ENCODE measurements at regions not wholly inside any gene's neighbourhood (a gene's known extent, or its start where the extent isn't known, plus 50 kb on each side); places are given as distances from the start of the nearest gene placed in this dataset.

DNA sequence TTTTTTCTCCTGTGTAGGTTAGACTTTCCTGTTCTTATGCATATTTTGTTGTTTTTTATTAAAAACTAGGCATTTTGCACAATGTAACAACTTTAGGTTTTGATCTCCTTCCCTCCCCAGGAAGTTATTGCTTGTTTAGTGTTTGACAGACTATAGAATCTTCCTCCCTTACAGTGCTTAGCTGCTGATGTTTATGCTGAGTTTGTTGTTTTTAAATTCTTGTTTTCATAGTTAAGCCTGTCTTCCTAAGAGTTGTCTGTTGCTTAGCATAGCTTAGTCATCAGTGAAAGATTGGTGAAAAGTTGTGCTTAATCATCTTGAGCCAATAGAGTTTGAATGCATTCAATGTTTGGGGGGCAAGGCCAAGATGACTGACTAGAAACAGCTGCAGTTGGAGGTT lies 157.5 kb downstream of the NKX6-1 start:
- TF ChIP-seq, protein P1, sequence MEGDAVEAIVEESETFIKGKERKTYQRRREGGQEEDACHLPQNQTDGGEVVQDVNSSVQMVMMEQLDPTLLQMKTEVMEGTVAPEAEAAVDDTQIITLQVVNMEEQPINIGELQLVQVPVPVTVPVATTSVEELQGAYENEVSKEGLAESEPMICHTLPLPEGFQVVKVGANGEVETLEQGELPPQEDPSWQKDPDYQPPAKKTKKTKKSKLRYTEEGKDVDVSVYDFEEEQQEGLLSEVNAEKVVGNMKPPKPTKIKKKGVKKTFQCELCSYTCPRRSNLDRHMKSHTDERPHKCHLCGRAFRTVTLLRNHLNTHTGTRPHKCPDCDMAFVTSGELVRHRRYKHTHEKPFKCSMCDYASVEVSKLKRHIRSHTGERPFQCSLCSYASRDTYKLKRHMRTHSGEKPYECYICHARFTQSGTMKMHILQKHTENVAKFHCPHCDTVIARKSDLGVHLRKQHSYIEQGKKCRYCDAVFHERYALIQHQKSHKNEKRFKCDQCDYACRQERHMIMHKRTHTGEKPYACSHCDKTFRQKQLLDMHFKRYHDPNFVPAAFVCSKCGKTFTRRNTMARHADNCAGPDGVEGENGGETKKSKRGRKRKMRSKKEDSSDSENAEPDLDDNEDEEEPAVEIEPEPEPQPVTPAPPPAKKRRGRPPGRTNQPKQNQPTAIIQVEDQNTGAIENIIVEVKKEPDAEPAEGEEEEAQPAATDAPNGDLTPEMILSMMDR (conservative IDR thresholded peaks at IDR 0.05; ENCODE audit: low read length) = no peak
- DNase-seq (ENCODE audit: low read depth) = no peak

DNA sequence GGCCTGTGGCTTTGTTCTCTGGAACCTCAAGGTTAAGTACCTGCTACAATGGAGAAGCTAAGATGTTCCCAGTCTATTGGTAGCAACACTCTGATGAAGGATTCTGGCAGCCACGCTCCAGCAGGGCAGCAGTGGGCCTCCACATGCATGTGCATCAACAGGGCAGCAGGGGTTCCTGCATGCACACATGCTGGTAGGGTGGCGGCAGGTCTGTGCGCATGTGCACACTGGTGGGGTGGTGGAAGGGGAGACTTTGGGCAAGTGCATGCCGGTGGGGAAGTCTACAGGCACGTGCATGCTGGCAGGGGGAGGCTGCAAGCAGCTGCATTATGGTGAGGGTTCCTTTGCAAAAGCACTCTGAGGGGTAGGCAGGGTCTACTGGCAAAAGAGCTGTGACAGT lies 160.7 kb downstream of the NKX6-1 start:
- H3K4me3 ChIP-seq (ENCODE audit: low read length) = no peak overlapping the region
- TF ChIP-seq, protein P1 (conservative IDR thresholded peaks at IDR 0.05; ENCODE audit: low read length) = no peak
- no peak for DNase-seq (ENCODE audit: low read depth)

More for the DNA sequence above, 157.5 kb downstream of the NKX6-1 start:
- H3K4me3 ChIP-seq (ENCODE audit: low read length) = no peak overlapping the region

DNA sequence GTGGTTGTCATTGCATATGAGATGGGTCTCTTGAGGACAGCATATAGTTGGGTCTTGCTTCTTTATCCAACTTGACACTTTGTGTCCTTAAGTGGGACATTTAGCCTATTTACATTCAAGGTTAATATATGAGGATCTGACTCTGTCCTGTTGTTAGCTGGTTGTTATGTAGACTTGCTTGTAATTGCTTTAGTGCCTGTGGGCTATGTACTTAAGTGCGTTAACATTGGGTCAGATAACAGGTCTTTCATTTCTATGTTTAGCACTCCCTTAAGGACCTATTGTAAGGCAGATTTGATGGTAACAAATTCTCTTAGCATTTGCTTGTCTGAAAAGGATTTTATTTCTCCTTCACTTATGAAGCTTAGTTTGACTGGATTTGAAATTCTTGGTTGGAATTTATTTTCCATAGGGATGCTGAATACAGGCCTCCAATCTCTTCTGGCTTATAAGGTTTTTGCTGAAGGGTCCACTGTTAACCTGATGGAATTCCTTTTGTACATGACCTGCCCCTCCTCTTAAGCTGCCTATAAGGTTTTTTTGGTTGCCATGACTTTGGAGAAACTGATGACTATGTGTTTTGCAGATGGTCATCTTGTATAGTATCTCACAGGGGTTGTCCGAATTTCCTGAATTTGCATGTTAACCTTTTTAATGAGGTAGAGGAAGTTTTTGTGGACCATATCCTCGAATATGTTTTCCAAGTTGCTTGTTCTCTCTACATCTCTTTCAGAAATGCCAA lies 162.0 kb downstream of the NKX6-1 start:
- no peak for DNase-seq (ENCODE audit: low read depth)
- TF ChIP-seq, protein P1 (conservative IDR thresholded peaks at IDR 0.05; ENCODE audit: low read length) = no peak
- no peak overlapping the region for H3K4me3 ChIP-seq (ENCODE audit: low read length)

DNA sequence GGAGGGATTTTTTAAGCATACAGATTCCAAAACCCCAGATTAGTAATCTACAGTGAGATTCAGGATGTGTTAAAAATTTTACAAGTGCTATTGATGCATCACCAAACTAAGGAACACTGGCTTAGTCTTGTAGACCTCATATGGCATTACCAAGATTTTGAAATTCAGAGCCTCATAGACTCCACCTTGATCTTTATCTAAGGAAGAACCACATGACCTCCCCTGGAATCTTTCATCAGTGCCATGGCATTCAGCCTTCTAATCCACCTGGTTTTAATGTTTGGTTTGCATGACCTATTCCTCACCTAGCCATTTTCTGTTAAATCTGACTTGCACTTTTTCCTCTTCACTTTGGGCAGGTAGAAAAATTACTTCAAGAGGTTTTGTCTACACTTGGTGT lies 171.6 kb downstream of the NKX6-1 start:
- TF ChIP-seq, protein P1 (conservative IDR thresholded peaks at IDR 0.05; ENCODE audit: low read length) = no peak
- no peak for DNase-seq (ENCODE audit: low read depth)
- H3K4me3 ChIP-seq (ENCODE audit: low read length) = no peak overlapping the region

DNA sequence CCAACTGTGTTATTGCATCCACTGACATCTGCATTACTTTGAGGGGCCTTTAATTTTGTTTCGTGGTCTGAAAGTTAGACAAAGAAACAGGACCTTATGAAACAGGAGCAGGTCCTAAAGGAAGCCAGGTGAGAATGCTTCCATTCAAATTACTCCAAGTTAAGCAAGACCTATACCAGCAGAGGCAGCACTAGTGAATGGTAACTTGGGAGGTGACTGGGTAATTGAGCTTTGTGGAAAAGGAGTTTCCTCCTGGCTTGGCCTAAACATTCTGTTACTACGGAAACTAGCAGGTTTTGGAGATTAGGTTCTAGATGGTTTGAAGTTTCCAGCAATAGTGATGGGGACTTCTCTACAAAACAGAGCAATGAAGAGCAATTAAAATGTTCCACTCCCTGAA lies 173.5 kb downstream of the NKX6-1 start:
- no peak overlapping the region for H3K4me3 ChIP-seq (ENCODE audit: low read length)
- TF ChIP-seq, protein P1 (conservative IDR thresholded peaks at IDR 0.05; ENCODE audit: low read length) = no peak
- no peak for DNase-seq (ENCODE audit: low read depth)

DNA sequence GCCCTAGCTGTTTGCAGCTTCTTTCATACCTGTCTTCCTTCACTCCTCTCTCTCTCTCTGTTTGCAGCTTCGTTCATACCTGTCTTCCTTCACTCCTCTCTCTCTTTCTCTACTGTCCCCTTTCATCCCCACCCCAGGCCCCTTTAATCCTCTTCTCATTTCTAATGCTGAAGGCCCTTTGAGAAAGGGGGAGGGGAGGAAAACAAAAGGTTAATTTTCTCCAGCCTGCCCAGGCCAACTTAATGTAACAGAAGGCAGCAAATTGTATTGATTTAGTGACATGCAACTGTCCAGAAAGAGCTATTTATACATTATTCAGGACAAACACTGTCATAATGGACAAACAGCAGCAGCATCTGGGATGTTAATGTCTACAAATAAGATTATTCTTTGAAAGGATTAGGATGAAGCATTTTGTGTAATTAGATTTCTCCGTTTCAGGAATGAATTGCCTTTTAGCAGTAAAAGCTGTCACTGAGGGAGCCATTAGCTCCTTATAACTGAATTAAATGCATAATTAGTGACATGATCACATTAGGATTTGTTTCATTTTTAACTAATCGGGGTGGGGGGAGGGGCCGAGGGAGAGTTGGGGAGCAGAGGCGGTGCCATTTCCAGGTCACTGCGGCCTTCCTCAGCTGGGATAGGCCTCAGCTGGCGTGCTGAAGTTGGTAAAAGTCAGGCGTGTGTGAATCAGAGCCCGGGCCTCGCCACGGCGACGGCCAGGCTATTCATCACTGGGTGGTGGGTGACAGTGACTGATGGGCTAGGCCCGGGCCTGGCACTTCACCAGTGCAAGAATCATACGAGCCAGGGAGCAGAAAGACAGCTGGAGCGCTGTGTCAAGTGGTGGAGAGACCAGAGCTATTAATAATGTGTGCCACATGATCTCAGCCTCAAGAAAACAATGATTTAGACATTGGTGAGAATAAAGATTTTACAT lies 174.5 kb downstream of the NKX6-1 start:
- H3K4me3 ChIP-seq (ENCODE audit: low read length) = no peak overlapping the region
- no peak for DNase-seq (ENCODE audit: low read depth)
- TF ChIP-seq, protein P1 (conservative IDR thresholded peaks at IDR 0.05; ENCODE audit: low read length) = no peak
